ENCODE measurements at regions not wholly inside any gene's neighbourhood (a gene's known extent, or its start where the extent isn't known, plus 50 kb on each side); places are given as distances from the start of the nearest gene placed in this dataset.

- TF ChIP-seq GATA1 (IDR thresholded peaks at IDR 0.05; ENCODE audit: low read depth, low read length) (no peak), POLR2A (IDR thresholded peaks at IDR 0.05; ENCODE audit: low read length) (no peak)
Measured at GRCh38 chr12:88308825-88309224, 166.7 kb downstream of the TMTC3 start.

Data from erythroblast (primary cell).